K562 (cell line): ENCODE measurements at regions not wholly inside any gene's neighbourhood (a gene's known extent, or its start where the extent isn't known, plus 50 kb on each side); places are given as distances from the start of the nearest gene placed in this dataset.

Experiments used
- ATAC-seq: fragments of 200-7000 bp; cut with Tn5 transposase; 3 replicates; pipeline ENCODE4 v1.9.1; 2020; ENCODE audit warnings: moderate library complexity
- BruUV-seq: library from RNA; stranded (reverse); fragments of 400-500 nt; replicated peaks from 2 replicates; lab custom pipeline; 2021; lab: Mats Ljungman, UMichigan
- CTCF ChIA-PET: fragments of 300-600 bp; formaldehyde crosslinking; extraction: SDS; loops from one replicate; lab custom pipeline; 2021; ENCODE audit warnings: low intra/inter-chr PET ratio; lab: Yijun Ruan, JAX
- POLR2A ChIA-PET: fragments of 300-600, 350-650 bp; sonication (Branson Sonifier 250); formaldehyde crosslinking; extraction: SDS; loops from one replicate; lab custom pipeline; 2021; ENCODE audit warnings: antibody characterized with exemption, inconsistent platforms; lab: Yijun Ruan, JAX
- DNase-seq, 4 experiments: peaks; one replicate each; pipeline versions ENCODE4 v3.0.0 to v3.0.0-alpha.2; 2011 to 2018; ENCODE audit warnings: low spot score in 3 of 4, mixed read lengths in 3 of 4; ENCODE audit errors: extremely low read depth in 1 of 4
- FAIRE-seq: peaks from 2 replicates; lab custom pipeline; 2011; peaks lifted over from hg19 to GRCh38; lab: Jason Lieb, UNC
- H2AFZ ChIP-seq: 2 replicates; pipeline ENCODE4 v1.6.0; 2011; ENCODE audit warnings: low read depth, low read length, control low read depth, inconsistent platforms
- H3K27ac ChIP-seq: fragments of 200-600 bp; 3 replicates; pipeline ENCODE4 v1.8.0; 2011; ENCODE audit warnings: low read depth, mild to moderate bottlenecking, control low read depth, inconsistent platforms, low read length, moderate library complexity, mixed read lengths; ENCODE audit errors: extremely low read depth
- H3K27me3 ChIP-seq, 2 experiments: fragments of 300-600 bp in 1 of 2; 2 replicates in 1 of 2; 3 replicates in 1 of 2; pipeline versions ENCODE4 v1.6.0 to v1.8.0; 2011; ENCODE audit warnings: inconsistent platforms in 2 of 2, low read length in 2 of 2, mild to moderate bottlenecking in 1 of 2, mixed read lengths in 1 of 2, moderate library complexity in 1 of 2; ENCODE audit not compliant: control insufficient read depth in 2 of 2, insufficient read depth in 2 of 2
- H3K36me3 ChIP-seq: fragments of 300-600 bp; 3 replicates; pipeline ENCODE4 v1.8.0; 2011; ENCODE audit warnings: mild to moderate bottlenecking, low read length, inconsistent platforms; ENCODE audit not compliant: control insufficient read depth, insufficient read depth
- H3K4me1 ChIP-seq, 2 experiments: fragments of 200-600 bp in 1 of 2; replicated peaks in 1 of 2; 2 replicates in 1 of 2; 3 replicates in 1 of 2; pipeline versions ENCODE4 v1.5.1 to v1.8.0; 2011; ENCODE audit warnings: inconsistent platforms in 2 of 2, low read length in 2 of 2, mild to moderate bottlenecking in 1 of 2, mixed read lengths in 1 of 2, moderate library complexity in 1 of 2; ENCODE audit not compliant: control insufficient read depth in 2 of 2, insufficient read depth in 2 of 2
- H3K4me2 ChIP-seq: 2 replicates; pipeline ENCODE4 v1.6.1; 2011; ENCODE audit warnings: low read length, control low read depth, inconsistent platforms, mixed read lengths; ENCODE audit not compliant: insufficient read depth
- H3K4me3 ChIP-seq: fragments of 200-600 bp; sonication (generic), shearing (Covaris generic); 2 replicates; pipeline ENCODE4 v1.5.1; 2016; ENCODE audit warnings: control low read depth, inconsistent platforms
- H3K79me2 ChIP-seq: fragments of 200-600 bp; 3 replicates; pipeline ENCODE4 v1.8.0; 2011; ENCODE audit warnings: low read length, inconsistent platforms; ENCODE audit not compliant: control insufficient read depth, insufficient read depth
- H3K9ac ChIP-seq, 2 experiments: 2 replicates each; pipeline versions ENCODE4 v1.6.0 to v1.6.1; 2011; ENCODE audit warnings: low read depth in 2 of 2, low read length in 2 of 2, control low read depth in 1 of 2, inconsistent platforms in 1 of 2, mild to moderate bottlenecking in 1 of 2, mixed read lengths in 1 of 2; ENCODE audit not compliant: insufficient read depth in 1 of 2
- H3K9me1 ChIP-seq: one replicate; pipeline ENCODE4 v1.6.0; 2011; ENCODE audit warnings: inconsistent platforms, mild to moderate bottlenecking, low read length, moderate library complexity; ENCODE audit not compliant: control insufficient read depth, insufficient read depth
- H3K9me3 ChIP-seq: replicated peaks from 2 replicates; pipeline ENCODE4 v1.5.1; 2011; ENCODE audit warnings: low read depth, low read length, inconsistent platforms; ENCODE audit not compliant: control insufficient read depth, insufficient read depth
- H4K20me1 ChIP-seq: replicated peaks from 2 replicates; pipeline ENCODE4 v1.6.1; 2011; ENCODE audit warnings: low read length, inconsistent platforms, mixed read lengths; ENCODE audit not compliant: control insufficient read depth, insufficient read depth
- BRD4 ChIP-seq: fragments of 200-600 bp; sonication (generic); IDR thresholded peaks from 2 replicates; pipeline ENCODE4 v1.6.1; 2017; ENCODE audit warnings: inconsistent platforms
- GATAD2A ChIP-seq: fragments of 450-650 bp; IDR thresholded peaks from 2 replicates; pipeline ENCODE4 v1.6.1; 2017
- HCFC1 ChIP-seq: IDR thresholded peaks from 2 replicates; pipeline ENCODE4 v1.6.1; 2012; ENCODE audit warnings: low read depth, low read length, improper control_type of control experiment
- HSF4 ChIP-seq: fragments of 250-450 bp; sonication (Bioruptor Pico); IDR thresholded peaks from 2 replicates; pipeline ENCODE4 v2.1.2; 2022; ENCODE audit warnings: mild to moderate bottlenecking, moderate library complexity, borderline replicate concordance
- MYC ChIP-seq, 2 experiments: fragments of 250-450 bp in 1 of 2; sonication (Bioruptor Pico) in 1 of 2; IDR thresholded peaks; 2 replicates each; pipeline versions ENCODE4 v1.5.1 to v1.6.1; 2012 to 2021; ENCODE audit warnings: low read depth in 2 of 2, borderline replicate concordance in 1 of 2, improper control_type of control experiment in 1 of 2, low read length in 1 of 2, mild to moderate bottlenecking in 1 of 2, moderate library complexity in 1 of 2
- NR3C1 ChIP-seq: sonication (generic); formaldehyde crosslinking; IDR thresholded peaks from 2 replicates; pipeline ENCODE4 v1.8.1; 2022; ENCODE audit warnings: missing genetic modification reagents
- WGBS: fragments of 100-300 bp; shearing (Covaris generic); methylation state at CpG from one replicate; pipeline ENCODE4 v1.1.6; 2016; ENCODE audit warnings: low coverage, mixed read lengths; ENCODE audit not compliant: insufficient coverage; ENCODE audit errors: missing lambda C conversion rate; 5-methylcytosine and 5-hydroxymethylcytosine counted together
- in situ Hi-C: fragments of 300-500 bp; cut with MboI; formaldehyde crosslinking; loops from 4 replicates; pipeline ENCODE4 v1.15.0; 2018; ENCODE audit warnings: inconsistent platforms, mixed read lengths
- intact Hi-C: fragments of 100-400 bp; cut with micrococcal nuclease; formaldehyde crosslinking; loops from 2 replicates; pipeline ENCODE4 v1.14.2; 2022
- TF ChIP-seq, protein P1 (sequence below), 2 experiments: fragments of 450-650 bp in 1 of 2; sonication (generic) in 1 of 2; formaldehyde crosslinking in 1 of 2; IDR thresholded peaks; 2 replicates each; pipeline versions ENCODE4 v1.7.1 to v1.9.0; 2016 to 2022; ENCODE audit warnings: inconsistent platforms in 1 of 2, mild to moderate bottlenecking in 1 of 2, missing genetic modification reagents in 1 of 2

DNA sequence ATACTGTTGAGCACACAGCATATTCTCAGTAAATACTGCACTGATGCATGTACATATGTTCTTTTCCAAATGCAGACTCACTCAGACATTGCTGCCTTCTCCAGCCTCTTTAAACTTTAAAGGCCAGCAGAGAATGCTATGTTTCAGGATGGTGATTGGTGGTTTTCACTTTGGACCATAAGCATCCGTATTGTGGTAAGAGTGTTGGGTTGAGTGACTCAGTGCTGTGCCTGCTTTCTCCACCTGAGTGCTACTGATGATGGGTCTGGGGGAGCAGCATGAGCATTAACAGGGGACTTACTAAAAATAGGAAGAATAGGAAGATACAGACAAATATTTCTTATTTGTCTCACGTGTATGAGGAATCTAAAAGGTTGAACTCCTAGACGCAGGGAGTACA is 56.3 kb upstream of the ZNF92 start:
- no peak for ATAC-seq
- H3K4me2 ChIP-seq, result no peak overlapping the region
- no peak overlapping the region for H3K4me3 ChIP-seq
- no peak overlapping the region for H3K9ac ChIP-seq
- H3K27me3 ChIP-seq, result peaks cover 0 to 4% of the 10 kb centered on the region in 2 experiments; a peak in 1 of 5 replicates
- no peaks in the 10 kb centered on the region for H3K9me3 ChIP-seq
- in situ Hi-C loops (loop anchor here (25.0 kb wide), 1 partner anchor 680 kb away; no protein-coding TSS in a partner anchor), intact Hi-C loops (no loop called here)
- no peaks in the 10 kb centered on the region; the same call in 2 of the 3 replicates for H3K36me3 ChIP-seq
- ChIA-PET CTCF (no interaction called here), POLR2A (no interaction called here)
- 42% methylated on average over 3 of the region's 3 CpGs for whole genome bisulfite sequencing
- H4K20me1 ChIP-seq, result no peaks in the 10 kb centered on the region
- no peak overlapping the region for H2AFZ ChIP-seq
- H3K27ac ChIP-seq, result no peak overlapping the region
- no peaks in the 10 kb centered on the region for H3K9me1 ChIP-seq
- BruUV-seq, result no TSS peak
- no peak for DNase-seq
- H3K79me2 ChIP-seq, result no peaks in the 10 kb centered on the region
- no peaks in the 10 kb centered on the region for H3K4me1 ChIP-seq
- FAIRE-seq, result no peak
- no peak for TF ChIP-seq HSF4 (CRISPR knock-in tag)
- no peak for TF ChIP-seq NR3C1 (CRISPR knock-in tag)
- no peak for TF ChIP-seq MYC (IDR thresholded peaks at IDR 0.05; ENCODE audit: low read depth, low read length)
- no peak for TF ChIP-seq MYC (CRISPR knock-in tag; IDR thresholded peaks at IDR 0.05; ENCODE audit: borderline replicate concordance, low read depth)
- TF ChIP-seq GATAD2A, result no peak
- TF ChIP-seq BRD4, result no peak
- TF ChIP-seq, protein P1, sequence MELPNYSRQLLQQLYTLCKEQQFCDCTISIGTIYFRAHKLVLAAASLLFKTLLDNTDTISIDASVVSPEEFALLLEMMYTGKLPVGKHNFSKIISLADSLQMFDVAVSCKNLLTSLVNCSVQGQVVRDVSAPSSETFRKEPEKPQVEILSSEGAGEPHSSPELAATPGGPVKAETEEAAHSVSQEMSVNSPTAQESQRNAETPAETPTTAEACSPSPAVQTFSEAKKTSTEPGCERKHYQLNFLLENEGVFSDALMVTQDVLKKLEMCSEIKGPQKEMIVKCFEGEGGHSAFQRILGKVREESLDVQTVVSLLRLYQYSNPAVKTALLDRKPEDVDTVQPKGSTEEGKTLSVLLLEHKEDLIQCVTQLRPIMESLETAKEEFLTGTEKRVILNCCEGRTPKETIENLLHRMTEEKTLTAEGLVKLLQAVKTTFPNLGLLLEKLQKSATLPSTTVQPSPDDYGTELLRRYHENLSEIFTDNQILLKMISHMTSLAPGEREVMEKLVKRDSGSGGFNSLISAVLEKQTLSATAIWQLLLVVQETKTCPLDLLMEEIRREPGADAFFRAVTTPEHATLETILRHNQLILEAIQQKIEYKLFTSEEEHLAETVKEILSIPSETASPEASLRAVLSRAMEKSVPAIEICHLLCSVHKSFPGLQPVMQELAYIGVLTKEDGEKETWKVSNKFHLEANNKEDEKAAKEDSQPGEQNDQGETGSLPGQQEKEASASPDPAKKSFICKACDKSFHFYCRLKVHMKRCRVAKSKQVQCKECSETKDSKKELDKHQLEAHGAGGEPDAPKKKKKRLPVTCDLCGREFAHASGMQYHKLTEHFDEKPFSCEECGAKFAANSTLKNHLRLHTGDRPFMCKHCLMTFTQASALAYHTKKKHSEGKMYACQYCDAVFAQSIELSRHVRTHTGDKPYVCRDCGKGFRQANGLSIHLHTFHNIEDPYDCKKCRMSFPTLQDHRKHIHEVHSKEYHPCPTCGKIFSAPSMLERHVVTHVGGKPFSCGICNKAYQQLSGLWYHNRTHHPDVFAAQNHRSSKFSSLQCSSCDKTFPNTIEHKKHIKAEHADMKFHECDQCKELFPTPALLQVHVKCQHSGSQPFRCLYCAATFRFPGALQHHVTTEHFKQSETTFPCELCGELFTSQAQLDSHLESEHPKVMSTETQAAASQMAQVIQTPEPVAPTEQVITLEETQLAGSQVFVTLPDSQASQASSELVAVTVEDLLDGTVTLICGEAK (IDR thresholded peaks at IDR 0.05), result no peak
- TF ChIP-seq, protein P1 (CRISPR knock-in tag; IDR thresholded peaks at IDR 0.05), result no peak
- no peak for TF ChIP-seq HCFC1
